ENCODE measurements at regions not wholly inside any gene's neighbourhood (a gene's known extent, or its start where the extent isn't known, plus 50 kb on each side); places are given as distances from the start of the nearest gene placed in this dataset.

- no peaks in the 10 kb centered on the region for H3K36me3 ChIP-seq (ENCODE audit: control insufficient read depth in 2 of 2, extremely low read depth in 1 of 2, insufficient read depth in 2 of 2, low read length in 2 of 2)
- H3K27me3 ChIP-seq (ENCODE audit: control insufficient read depth, extremely low read depth, insufficient read depth, low read length), result no peaks in the 10 kb centered on the region
- TF ChIP-seq EZH2 (IDR thresholded peaks at IDR 0.05; ENCODE audit: low read length), result no peak
- TF ChIP-seq, protein P1, sequence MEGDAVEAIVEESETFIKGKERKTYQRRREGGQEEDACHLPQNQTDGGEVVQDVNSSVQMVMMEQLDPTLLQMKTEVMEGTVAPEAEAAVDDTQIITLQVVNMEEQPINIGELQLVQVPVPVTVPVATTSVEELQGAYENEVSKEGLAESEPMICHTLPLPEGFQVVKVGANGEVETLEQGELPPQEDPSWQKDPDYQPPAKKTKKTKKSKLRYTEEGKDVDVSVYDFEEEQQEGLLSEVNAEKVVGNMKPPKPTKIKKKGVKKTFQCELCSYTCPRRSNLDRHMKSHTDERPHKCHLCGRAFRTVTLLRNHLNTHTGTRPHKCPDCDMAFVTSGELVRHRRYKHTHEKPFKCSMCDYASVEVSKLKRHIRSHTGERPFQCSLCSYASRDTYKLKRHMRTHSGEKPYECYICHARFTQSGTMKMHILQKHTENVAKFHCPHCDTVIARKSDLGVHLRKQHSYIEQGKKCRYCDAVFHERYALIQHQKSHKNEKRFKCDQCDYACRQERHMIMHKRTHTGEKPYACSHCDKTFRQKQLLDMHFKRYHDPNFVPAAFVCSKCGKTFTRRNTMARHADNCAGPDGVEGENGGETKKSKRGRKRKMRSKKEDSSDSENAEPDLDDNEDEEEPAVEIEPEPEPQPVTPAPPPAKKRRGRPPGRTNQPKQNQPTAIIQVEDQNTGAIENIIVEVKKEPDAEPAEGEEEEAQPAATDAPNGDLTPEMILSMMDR (optimal IDR thresholded peaks at IDR 0.05 in 1 of 3, IDR thresholded peaks at IDR 0.05 in 1 of 3, conservative IDR thresholded peaks at IDR 0.05 in 1 of 3; ENCODE audit: extremely low read depth in 1 of 3, insufficient read depth in 2 of 3, low read length in 3 of 3), result no peak
- no peak overlapping the region for H3K27ac ChIP-seq (ENCODE audit: control insufficient read depth, insufficient read depth, low read length)
- H3K9me3 ChIP-seq (ENCODE audit: control insufficient read depth, low read depth, low read length), result no peaks in the 10 kb centered on the region
- H3K4me2 ChIP-seq (ENCODE audit: control insufficient read depth, extremely low read depth, insufficient read depth, low read depth, low read length), result no peak overlapping the region
- no peak for DNase-seq (ENCODE audit: low read depth, low spot score)
- peaks cover 75% of the 10 kb centered on the region for H3K79me2 ChIP-seq (ENCODE audit: control insufficient read depth, insufficient read depth, low read length)
- peaks cover 3% of the 10 kb centered on the region for H3K9me1 ChIP-seq (ENCODE audit: control insufficient read depth, extremely low read depth, insufficient read depth, low read length)
- H3K4me3 ChIP-seq (ENCODE audit: control insufficient read depth in 2 of 3, extremely low read depth in 1 of 3, insufficient read depth in 2 of 3, low read depth in 1 of 3, low read length in 3 of 3), result no peak overlapping the region
- no peaks in the 10 kb centered on the region for H4K20me1 ChIP-seq (ENCODE audit: control insufficient read depth, extremely low read depth, insufficient read depth, low read length)
- no peak overlapping the region for H2AFZ ChIP-seq (ENCODE audit: control insufficient read depth, low read length)
- dilution Hi-C loops (cut with MboI; ENCODE audit: extremely low pct_ligation_motif_present, low sequenced_read_pairs), result no loop called here
- no peak overlapping the region for H3K9ac ChIP-seq (ENCODE audit: control insufficient read depth, extremely low read depth, insufficient read depth, low read length)
- peaks cover 19% of the 10 kb centered on the region for H3K4me1 ChIP-seq (ENCODE audit: control insufficient read depth, extremely low read depth, insufficient read depth, low read length)
- FAIRE-seq, result peak; percentile 9
Observed at GRCh38 chr3:159800434-159801155, 188.0 kb upstream of the IL12A start.

DNA sequence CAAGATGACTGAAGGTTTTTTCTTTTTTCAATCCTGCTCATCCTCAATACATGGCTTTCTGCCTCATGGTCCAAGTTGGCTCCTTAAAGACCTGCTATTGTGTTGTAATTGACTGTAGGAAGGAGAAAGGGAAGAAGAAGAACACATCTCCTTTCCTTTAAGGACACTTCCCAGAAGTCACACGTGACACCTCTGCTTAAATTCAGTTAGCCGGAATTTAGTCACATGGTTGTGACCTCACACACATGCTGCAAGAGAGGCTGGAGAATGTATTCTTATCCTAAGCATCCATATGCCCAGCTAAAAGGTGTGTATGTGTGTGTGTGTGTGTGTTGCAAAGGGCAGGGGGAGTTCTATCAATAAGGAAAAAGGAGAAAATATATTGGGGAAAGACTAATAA lies 185.8 kb upstream of the IL12A start:
- no peak overlapping the region for H3K27ac ChIP-seq (ENCODE audit: control insufficient read depth, insufficient read depth, low read length)
- H3K9me1 ChIP-seq (ENCODE audit: control insufficient read depth, extremely low read depth, insufficient read depth, low read length), result peaks cover 3% of the 10 kb centered on the region
- no peaks in the 10 kb centered on the region for H3K27me3 ChIP-seq (ENCODE audit: control insufficient read depth, extremely low read depth, insufficient read depth, low read length)
- H3K4me1 ChIP-seq (ENCODE audit: control insufficient read depth, extremely low read depth, insufficient read depth, low read length), result peaks cover 23% of the 10 kb centered on the region
- FAIRE-seq (no peak), DNase-seq (ENCODE audit: low read depth, low spot score) (no peak)
- H2AFZ ChIP-seq (ENCODE audit: control insufficient read depth, low read length), result no peak overlapping the region
- H3K9ac ChIP-seq (ENCODE audit: control insufficient read depth, extremely low read depth, insufficient read depth, low read length), result no peak overlapping the region
- no peak overlapping the region for H3K4me3 ChIP-seq (ENCODE audit: control insufficient read depth in 2 of 3, extremely low read depth in 1 of 3, insufficient read depth in 2 of 3, low read depth in 1 of 3, low read length in 3 of 3)
- dilution Hi-C loops (cut with MboI; ENCODE audit: extremely low pct_ligation_motif_present, low sequenced_read_pairs), result no loop called here
- TF ChIP-seq, protein P1 (optimal IDR thresholded peaks at IDR 0.05 in 1 of 3, IDR thresholded peaks at IDR 0.05 in 1 of 3, conservative IDR thresholded peaks at IDR 0.05 in 1 of 3; ENCODE audit: extremely low read depth in 1 of 3, insufficient read depth in 2 of 3, low read length in 3 of 3), result no peak
- TF ChIP-seq EZH2 (IDR thresholded peaks at IDR 0.05; ENCODE audit: low read length), result no peak
- no peak overlapping the region for H3K4me2 ChIP-seq (ENCODE audit: control insufficient read depth, extremely low read depth, insufficient read depth, low read depth, low read length)
- no peaks in the 10 kb centered on the region for H3K9me3 ChIP-seq (ENCODE audit: control insufficient read depth, low read depth, low read length)
- H4K20me1 ChIP-seq (ENCODE audit: control insufficient read depth, extremely low read depth, insufficient read depth, low read length), result peaks cover 9% of the 10 kb centered on the region
- no peaks in the 10 kb centered on the region for H3K36me3 ChIP-seq (ENCODE audit: control insufficient read depth in 2 of 2, extremely low read depth in 1 of 2, insufficient read depth in 2 of 2, low read length in 2 of 2)
- H3K79me2 ChIP-seq (ENCODE audit: control insufficient read depth, insufficient read depth, low read length), result peaks cover 70% of the 10 kb centered on the region
